Ascending aorta (tissue), 2 donors: ENCODE measurements at regions not wholly inside any gene's neighbourhood (a gene's known extent, or its start where the extent isn't known, plus 50 kb on each side); places are given as distances from the start of the nearest gene placed in this dataset.

ENCODE experiments used
- DNase-seq, 2 donors: peaks; one replicate each; pipeline ENCODE4 v3.0.0-alpha.2; 2019; ENCODE audit warnings: low spot score in 2 of 2
- H3K27ac ChIP-seq, 2 donors: fragments of 200-600 bp; sonication (generic); one replicate each; pipeline ENCODE4 v1.5.1; 2016 to 2017; ENCODE audit warnings: mild to moderate bottlenecking in 1 of 2
- H3K27me3 ChIP-seq: fragments of 200-600 bp; sonication (generic); one replicate; pipeline ENCODE4 v1.5.1; 2017
- H3K36me3 ChIP-seq, 2 donors: fragments of 200-600 bp; sonication (generic); one replicate each; pipeline ENCODE4 v1.5.1; 2016
- H3K4me1 ChIP-seq, 2 donors: fragments of 200-600 bp; sonication (generic); one replicate each; pipeline ENCODE4 v1.5.1; 2016 to 2017; ENCODE audit warnings: mild to moderate bottlenecking in 1 of 2
- H3K4me3 ChIP-seq, 2 donors: fragments of 200-600 bp; sonication (generic); one replicate each; pipeline ENCODE4 v1.5.1; 2016 to 2017; ENCODE audit warnings: mild to moderate bottlenecking in 1 of 2
- H3K9me3 ChIP-seq, 2 donors: fragments of 200-600 bp; sonication (generic); one replicate each; pipeline ENCODE4 v1.5.1; 2016
- intact Hi-C: fragments of 100-400 bp; cut with DNase I; formaldehyde crosslinking; loops from one replicate; pipeline ENCODE4 v1.15.1; 2023
- TF ChIP-seq, protein P1 (sequence below), 3 experiments: fragments of 200-600 bp in 2 of 3; fragments of 450-650 bp in 1 of 3; sonication (generic) in 2 of 3; IDR thresholded peaks; one replicate each; pipeline ENCODE4 v1.5.1; 2016 to 2019; ENCODE audit warnings: antibody characterized with exemption in 3 of 3, mild to moderate bottlenecking in 1 of 3, moderate library complexity in 1 of 3

DNA sequence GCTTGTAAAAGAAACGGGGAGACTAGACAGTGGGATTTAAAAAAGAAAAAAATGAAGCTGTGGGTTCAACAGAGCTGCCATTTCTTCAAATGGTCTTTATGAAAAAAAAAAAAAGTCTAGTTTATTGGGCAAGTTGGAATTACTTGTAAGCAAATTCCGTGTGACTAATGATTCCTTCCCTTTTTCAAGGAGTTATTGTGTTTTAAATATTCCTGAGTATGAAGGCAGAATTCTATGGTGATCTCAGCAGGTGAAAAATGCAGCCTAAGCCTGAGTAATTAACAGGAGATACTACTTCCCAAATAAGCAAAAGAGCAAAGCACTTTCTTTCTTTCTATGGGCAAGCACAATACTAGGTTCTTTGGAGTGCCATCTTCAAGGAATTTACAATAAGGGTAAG lies 481.9 kb downstream of the ZNF608 start:
- H3K27ac ChIP-seq: no peak overlapping the region
- no peaks in the 10 kb centered on the region for H3K4me1 ChIP-seq
- no peaks in the 10 kb centered on the region for H3K27me3 ChIP-seq
- no peaks in the 10 kb centered on the region for H3K9me3 ChIP-seq
- intact Hi-C loops: no loop called here
- TF ChIP-seq, protein P1, sequence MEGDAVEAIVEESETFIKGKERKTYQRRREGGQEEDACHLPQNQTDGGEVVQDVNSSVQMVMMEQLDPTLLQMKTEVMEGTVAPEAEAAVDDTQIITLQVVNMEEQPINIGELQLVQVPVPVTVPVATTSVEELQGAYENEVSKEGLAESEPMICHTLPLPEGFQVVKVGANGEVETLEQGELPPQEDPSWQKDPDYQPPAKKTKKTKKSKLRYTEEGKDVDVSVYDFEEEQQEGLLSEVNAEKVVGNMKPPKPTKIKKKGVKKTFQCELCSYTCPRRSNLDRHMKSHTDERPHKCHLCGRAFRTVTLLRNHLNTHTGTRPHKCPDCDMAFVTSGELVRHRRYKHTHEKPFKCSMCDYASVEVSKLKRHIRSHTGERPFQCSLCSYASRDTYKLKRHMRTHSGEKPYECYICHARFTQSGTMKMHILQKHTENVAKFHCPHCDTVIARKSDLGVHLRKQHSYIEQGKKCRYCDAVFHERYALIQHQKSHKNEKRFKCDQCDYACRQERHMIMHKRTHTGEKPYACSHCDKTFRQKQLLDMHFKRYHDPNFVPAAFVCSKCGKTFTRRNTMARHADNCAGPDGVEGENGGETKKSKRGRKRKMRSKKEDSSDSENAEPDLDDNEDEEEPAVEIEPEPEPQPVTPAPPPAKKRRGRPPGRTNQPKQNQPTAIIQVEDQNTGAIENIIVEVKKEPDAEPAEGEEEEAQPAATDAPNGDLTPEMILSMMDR (IDR thresholded peaks at IDR 0.05): no peak
- no peak overlapping the region for H3K4me3 ChIP-seq
- no peak for DNase-seq
- no peaks in the 10 kb centered on the region for H3K36me3 ChIP-seq

DNA sequence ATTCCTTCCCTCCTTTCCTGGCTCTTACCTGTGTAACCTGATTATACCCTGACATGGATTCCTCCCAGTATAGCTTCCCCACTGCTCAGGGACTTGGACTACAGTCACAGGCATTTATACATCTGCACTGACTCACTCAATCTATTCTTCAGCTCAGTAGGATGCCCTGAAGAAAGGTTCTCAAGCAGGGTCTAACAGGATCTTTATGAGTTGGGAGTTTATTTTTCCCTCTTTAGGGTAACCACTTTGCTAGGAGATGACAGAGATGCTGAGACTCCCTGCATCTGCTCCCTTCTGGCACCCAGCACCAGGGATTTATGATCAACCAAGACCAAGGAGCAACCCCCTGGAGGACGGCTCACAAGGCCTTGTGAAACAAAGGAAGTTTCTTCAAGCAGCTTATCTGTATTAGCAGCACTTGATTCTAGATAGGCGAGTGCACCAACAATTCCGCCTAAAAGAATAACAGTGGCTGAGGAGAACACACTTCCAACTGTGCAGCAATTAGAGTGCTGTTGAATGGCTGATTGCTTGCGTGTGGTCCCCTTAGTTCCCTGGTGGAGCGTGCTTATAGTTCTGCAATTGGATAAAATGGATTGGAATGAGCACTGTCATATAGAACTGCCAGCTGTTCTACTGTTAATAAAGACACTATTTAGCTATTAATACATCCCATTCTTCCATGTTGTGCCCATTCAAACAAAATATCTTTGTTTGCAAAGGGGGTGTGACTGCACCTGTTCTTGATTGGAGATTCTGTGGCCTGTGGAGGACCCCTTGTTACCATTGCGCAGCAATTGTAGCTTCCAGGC lies 482.6 kb downstream of the ZNF608 start:
- Histone ChIP-seq H3K9me3 (no peaks in the 10 kb centered on the region), H3K27me3 (no peaks in the 10 kb centered on the region), H3K27ac (no peak overlapping the region), H3K4me3 (no peak overlapping the region), H3K36me3 (no peaks in the 10 kb centered on the region), H3K4me1 (no peaks in the 10 kb centered on the region)
- intact Hi-C loops: no loop called here
- TF ChIP-seq, protein P1 (IDR thresholded peaks at IDR 0.05): no peak
- DNase-seq: no peak

DNA sequence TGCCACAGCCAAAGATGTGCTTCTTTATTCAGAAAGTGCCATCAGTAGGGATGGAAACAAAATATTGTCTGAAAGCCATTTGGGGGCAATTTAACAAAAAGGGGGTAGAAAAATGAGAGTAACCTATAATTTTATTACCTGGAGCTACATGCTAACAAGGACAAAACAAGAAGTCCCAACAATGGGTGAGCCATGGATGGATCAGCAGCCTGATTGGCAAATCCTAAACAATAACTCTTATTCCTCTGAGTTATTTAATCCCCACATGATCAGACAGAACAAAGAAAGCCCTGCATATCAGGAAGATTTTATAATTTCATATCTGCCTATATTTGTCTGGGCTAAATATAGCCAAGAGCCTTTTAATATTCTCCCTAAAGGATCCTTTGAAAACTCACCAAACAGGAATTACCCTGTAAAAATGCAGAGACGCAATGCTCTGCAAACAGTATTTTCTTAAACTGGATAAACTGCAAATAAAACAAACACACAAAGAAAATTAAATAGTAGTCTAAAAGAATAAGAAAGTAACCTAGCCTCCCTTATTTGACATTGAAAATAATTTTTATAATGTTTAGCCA lies 483.4 kb downstream of the ZNF608 start:
- Histone ChIP-seq H3K4me3 (no peak overlapping the region), H3K36me3 (no peaks in the 10 kb centered on the region), H3K27me3 (no peaks in the 10 kb centered on the region), H3K4me1 (no peaks in the 10 kb centered on the region), H3K27ac (no peak overlapping the region), H3K9me3 (no peaks in the 10 kb centered on the region)
- no peak for DNase-seq
- intact Hi-C loops: no loop called here
- TF ChIP-seq, protein P1 (IDR thresholded peaks at IDR 0.05): no peak

DNA sequence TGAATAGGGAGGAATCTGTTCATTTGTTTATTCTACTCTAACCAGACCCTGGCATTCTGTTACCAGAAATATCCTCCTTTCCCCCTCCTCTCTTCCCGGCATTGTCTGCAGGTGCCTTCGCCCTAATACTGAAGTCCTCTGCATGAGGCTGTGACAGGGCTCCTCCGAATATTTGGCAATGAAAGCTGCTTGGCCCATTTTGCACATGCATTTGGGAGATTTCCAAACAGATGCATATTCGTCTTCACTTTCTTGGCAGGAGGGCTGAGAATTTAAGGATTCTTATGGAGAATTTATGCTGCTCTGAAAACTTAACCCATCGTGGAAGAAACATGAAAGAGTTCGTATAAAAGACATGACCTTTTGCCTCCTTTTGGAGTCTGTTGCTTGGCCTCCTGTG lies 484.0 kb downstream of the ZNF608 start:
- Histone ChIP-seq H3K27me3 (no peaks in the 10 kb centered on the region), H3K27ac (no peak overlapping the region)
- intact Hi-C loops: no loop called here

DNA sequence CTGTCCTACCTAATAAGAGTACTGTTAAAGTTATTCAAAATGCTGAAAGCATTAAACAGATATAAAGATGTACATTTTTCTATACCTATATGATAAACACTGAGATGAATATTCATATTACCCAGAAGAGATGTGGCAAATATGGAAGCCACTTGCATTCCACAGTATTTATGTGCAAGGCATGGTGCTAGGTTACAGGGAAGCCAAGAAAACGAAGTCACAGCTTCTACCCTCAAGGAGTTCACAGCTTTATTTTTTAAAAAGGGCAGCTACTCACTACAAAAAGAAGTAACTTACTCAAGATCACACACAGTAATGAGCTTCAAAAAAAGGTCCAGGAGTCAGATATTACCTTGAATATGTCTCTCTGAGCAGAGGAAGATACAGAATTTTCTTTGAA lies 484.6 kb downstream of the ZNF608 start:
- H3K9me3 ChIP-seq: no peaks in the 10 kb centered on the region
- TF ChIP-seq, protein P1 (IDR thresholded peaks at IDR 0.05): no peak
- no peak for DNase-seq
- H3K4me1 ChIP-seq: no peaks in the 10 kb centered on the region
- H3K27ac ChIP-seq: no peak overlapping the region
- no peak overlapping the region for H3K4me3 ChIP-seq
- H3K36me3 ChIP-seq: no peaks in the 10 kb centered on the region
- H3K27me3 ChIP-seq: no peaks in the 10 kb centered on the region
- intact Hi-C loops: no loop called here

More for the DNA sequence above, 484.0 kb downstream of the ZNF608 start:
- TF ChIP-seq, protein P1 (IDR thresholded peaks at IDR 0.05): no peak
- no peaks in the 10 kb centered on the region for H3K4me1 ChIP-seq
- H3K36me3 ChIP-seq: no peaks in the 10 kb centered on the region
- H3K4me3 ChIP-seq: no peak overlapping the region
- H3K9me3 ChIP-seq: no peaks in the 10 kb centered on the region
- DNase-seq: no peak
